ENCODE measurements at regions not wholly inside any gene's neighbourhood (a gene's known extent, or its start where the extent isn't known, plus 50 kb on each side); places are given as distances from the start of the nearest gene placed in this dataset.
"Not testable (repeated sequence)": the region's sequence is repeated elsewhere in the genome, so short reads cannot be mapped to it uniquely, and the experiment has no call there.

GRCh38 chr10:33484787-33485186, 150.3 kb upstream of the NRP1 start:
- no peak for ATAC-seq
- Mint-ChIP-seq H3K4me3 (no peak overlapping the region), H3K9me3 (peaks cover 3% of the 10 kb centered on the region), H3K4me1 (no peaks in the 10 kb centered on the region), H3K27me3 (peaks cover 8% of the 10 kb centered on the region), H3K36me3 (no peaks in the 10 kb centered on the region), H3K27ac (no peak overlapping the region)

- H3K36me3 Mint-ChIP-seq, result no peaks in the 10 kb centered on the region
- peaks cover 8% of the 10 kb centered on the region for H3K27me3 Mint-ChIP-seq
- no peak overlapping the region for H3K27ac Mint-ChIP-seq
- H3K4me3 Mint-ChIP-seq, result no peak overlapping the region
- no peak for ATAC-seq
- no peaks in the 10 kb centered on the region for H3K4me1 Mint-ChIP-seq
- peaks cover 3% of the 10 kb centered on the region for H3K9me3 Mint-ChIP-seq
These were observed 149.3 kb upstream of the NRP1 start for GRCh38 chr10:33483816-33484190.

- Mint-ChIP-seq H3K36me3 (no peaks in the 10 kb centered on the region), H3K9me3 (peaks cover 3% of the 10 kb centered on the region), H3K27me3 (peaks cover 8% of the 10 kb centered on the region), H3K4me3 (no peak overlapping the region), H3K4me1 (no peaks in the 10 kb centered on the region), H3K27ac (no peak overlapping the region)
- no peak for ATAC-seq
These were observed 148.8 kb upstream of the NRP1 start for GRCh38 chr10:33483124-33483815.

GRCh38 chr10:33482486-33482885, 148.0 kb upstream of the NRP1 start:
- Mint-ChIP-seq H3K4me3 (no peak overlapping the region), H3K27me3 (peaks cover 8% of the 10 kb centered on the region), H3K36me3 (no peaks in the 10 kb centered on the region)

GRCh38 chr10:33481184-33481583, 146.7 kb upstream of the NRP1 start:
- no peak overlapping the region for H3K4me3 Mint-ChIP-seq
- H3K36me3 Mint-ChIP-seq, result no peaks in the 10 kb centered on the region
- ATAC-seq, result no peak
- no peaks in the 10 kb centered on the region for H3K4me1 Mint-ChIP-seq
- H3K27me3 Mint-ChIP-seq, result peaks cover 8% of the 10 kb centered on the region
- H3K27ac Mint-ChIP-seq, result no peak overlapping the region
- H3K9me3 Mint-ChIP-seq, result peaks cover 3% of the 10 kb centered on the region

More at GRCh38 chr10:33482486-33482885, 148.0 kb upstream of the NRP1 start:
- H3K4me1 Mint-ChIP-seq, result no peaks in the 10 kb centered on the region
- ATAC-seq, result no peak
- H3K27ac Mint-ChIP-seq, result no peak overlapping the region
- H3K9me3 Mint-ChIP-seq, result peaks cover 3% of the 10 kb centered on the region

- not testable (repeated sequence) for ATAC-seq, H3K27me3 Mint-ChIP-seq, H3K4me1 Mint-ChIP-seq, H3K27ac Mint-ChIP-seq, H3K9me3 Mint-ChIP-seq, H3K36me3 Mint-ChIP-seq, H3K4me3 Mint-ChIP-seq
These were observed 145.9 kb upstream of the NRP1 start for GRCh38 chr10:33480417-33480816.

- Mint-ChIP-seq H3K4me3 (no peak overlapping the region), H3K4me1 (no peaks in the 10 kb centered on the region), H3K27ac (no peak overlapping the region), H3K36me3 (no peaks in the 10 kb centered on the region), H3K27me3 (peaks cover 8% of the 10 kb centered on the region), H3K9me3 (peaks cover 3% of the 10 kb centered on the region)
- ATAC-seq, result no peak
These were observed 144.2 kb upstream of the NRP1 start for GRCh38 chr10:33478675-33479125.

GRCh38 chr10:33478089-33478674, 143.7 kb upstream of the NRP1 start:
- Mint-ChIP-seq H3K4me3 (no peak overlapping the region), H3K27me3 (peaks cover 8% of the 10 kb centered on the region), H3K27ac (no peak overlapping the region), H3K36me3 (no peaks in the 10 kb centered on the region), H3K9me3 (peaks cover 3% of the 10 kb centered on the region), H3K4me1 (no peaks in the 10 kb centered on the region)
- ATAC-seq, result no peak

- no peaks in the 10 kb centered on the region for H3K36me3 Mint-ChIP-seq
- H3K27ac Mint-ChIP-seq, result no peak overlapping the region
- ATAC-seq, result no peak
- no peaks in the 10 kb centered on the region for H3K4me1 Mint-ChIP-seq
- H3K27me3 Mint-ChIP-seq, result peaks cover 8% of the 10 kb centered on the region
- H3K9me3 Mint-ChIP-seq, result peaks cover 3% of the 10 kb centered on the region
- H3K4me3 Mint-ChIP-seq, result no peak overlapping the region
These were observed 143.0 kb upstream of the NRP1 start for GRCh38 chr10:33477291-33478088.

- Mint-ChIP-seq H3K27ac (no peak overlapping the region), H3K4me1 (no peaks in the 10 kb centered on the region), H3K4me3 (no peak overlapping the region), H3K27me3 (peaks cover 3% of the 10 kb centered on the region), H3K9me3 (peaks cover 3% of the 10 kb centered on the region), H3K36me3 (no peaks in the 10 kb centered on the region)
- no peak for ATAC-seq
These were observed 142.3 kb upstream of the NRP1 start for GRCh38 chr10:33476757-33477273.

- H3K9me3 Mint-ChIP-seq, result peaks cover 5% of the 10 kb centered on the region
- H3K4me1 Mint-ChIP-seq, result no peaks in the 10 kb centered on the region
- no peak overlapping the region for H3K27ac Mint-ChIP-seq
- ATAC-seq, result no peak
- no peaks in the 10 kb centered on the region for H3K27me3 Mint-ChIP-seq
- H3K36me3 Mint-ChIP-seq, result no peaks in the 10 kb centered on the region
- no peak overlapping the region for H3K4me3 Mint-ChIP-seq
These were observed 139.2 kb upstream of the NRP1 start for GRCh38 chr10:33473688-33474087.

GRCh38 chr10:33468006-33468405, 133.5 kb upstream of the NRP1 start:
- H3K36me3 Mint-ChIP-seq, result not testable (repeated sequence)

GRCh38 chr10:33465747-33466146, 131.3 kb upstream of the NRP1 start:
- no peaks in the 10 kb centered on the region for H3K4me1 Mint-ChIP-seq
- no peak overlapping the region for H3K4me3 Mint-ChIP-seq
- ATAC-seq, result no peak
- H3K36me3 Mint-ChIP-seq, result no peaks in the 10 kb centered on the region
- H3K9me3 Mint-ChIP-seq, result peaks cover 3% of the 10 kb centered on the region
- no peaks in the 10 kb centered on the region for H3K27me3 Mint-ChIP-seq
- no peak overlapping the region for H3K27ac Mint-ChIP-seq

More at GRCh38 chr10:33468006-33468405, 133.5 kb upstream of the NRP1 start:
- H3K4me1 Mint-ChIP-seq, H3K27ac Mint-ChIP-seq, ATAC-seq, H3K27me3 Mint-ChIP-seq, H3K9me3 Mint-ChIP-seq, H3K4me3 Mint-ChIP-seq: not testable (repeated sequence)

- Mint-ChIP-seq H3K27ac (no peak overlapping the region), H3K9me3 (no peaks in the 10 kb centered on the region), H3K36me3 (no peaks in the 10 kb centered on the region), H3K4me1 (no peaks in the 10 kb centered on the region), H3K27me3 (no peaks in the 10 kb centered on the region), H3K4me3 (no peak overlapping the region)
- ATAC-seq, result no peak
These were observed 128.5 kb upstream of the NRP1 start for GRCh38 chr10:33463011-33463410.

GRCh38 chr10:33461295-33461640, 126.8 kb upstream of the NRP1 start:
- Mint-ChIP-seq H3K4me1 (no peaks in the 10 kb centered on the region), H3K36me3 (no peaks in the 10 kb centered on the region), H3K4me3 (no peak overlapping the region), H3K27ac (no peak overlapping the region), H3K27me3 (no peaks in the 10 kb centered on the region), H3K9me3 (no peaks in the 10 kb centered on the region)
- no peak for ATAC-seq

Measured in stimulated activated memory B cell treated with anti-CD40 and anti-IgM and Interleukin-4, amounts not matched to agents 10 μg/mL and 1 μg/mL and 100 μg/mL, for 72 hours (primary cell).